ENCODE measurements at regions not wholly inside any gene's neighbourhood (a gene's known extent, or its start where the extent isn't known, plus 50 kb on each side); places are given as distances from the start of the nearest gene placed in this dataset.

DNA sequence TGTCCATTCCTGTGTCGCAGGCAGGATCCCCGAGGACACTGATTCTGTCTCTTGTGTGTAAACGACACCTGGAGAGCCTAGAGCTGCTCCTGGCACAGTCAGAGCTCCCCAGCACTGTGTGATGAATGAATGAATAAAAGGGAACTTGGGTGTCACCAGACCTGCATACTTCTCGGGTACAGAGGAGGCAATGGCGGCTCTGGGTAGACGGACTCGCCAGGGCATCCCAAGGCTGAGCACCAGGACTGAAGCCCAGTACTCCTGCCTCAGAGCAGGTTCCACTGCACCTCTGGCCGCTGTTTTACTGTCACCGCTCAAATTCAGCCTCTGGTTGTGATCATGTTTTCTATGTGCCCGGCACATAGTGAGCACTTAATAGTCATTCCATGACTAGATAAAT lies 255.8 kb downstream of the GLRX3 start:
- TF ChIP-seq POLR2A (IDR thresholded peaks at IDR 0.05) (no peak), EP300 (IDR thresholded peaks at IDR 0.05; ENCODE audit: low read depth) (no peak), POLR2AphosphoS5 (IDR thresholded peaks at IDR 0.05) (no peak)
- TF ChIP-seq, protein P1, sequence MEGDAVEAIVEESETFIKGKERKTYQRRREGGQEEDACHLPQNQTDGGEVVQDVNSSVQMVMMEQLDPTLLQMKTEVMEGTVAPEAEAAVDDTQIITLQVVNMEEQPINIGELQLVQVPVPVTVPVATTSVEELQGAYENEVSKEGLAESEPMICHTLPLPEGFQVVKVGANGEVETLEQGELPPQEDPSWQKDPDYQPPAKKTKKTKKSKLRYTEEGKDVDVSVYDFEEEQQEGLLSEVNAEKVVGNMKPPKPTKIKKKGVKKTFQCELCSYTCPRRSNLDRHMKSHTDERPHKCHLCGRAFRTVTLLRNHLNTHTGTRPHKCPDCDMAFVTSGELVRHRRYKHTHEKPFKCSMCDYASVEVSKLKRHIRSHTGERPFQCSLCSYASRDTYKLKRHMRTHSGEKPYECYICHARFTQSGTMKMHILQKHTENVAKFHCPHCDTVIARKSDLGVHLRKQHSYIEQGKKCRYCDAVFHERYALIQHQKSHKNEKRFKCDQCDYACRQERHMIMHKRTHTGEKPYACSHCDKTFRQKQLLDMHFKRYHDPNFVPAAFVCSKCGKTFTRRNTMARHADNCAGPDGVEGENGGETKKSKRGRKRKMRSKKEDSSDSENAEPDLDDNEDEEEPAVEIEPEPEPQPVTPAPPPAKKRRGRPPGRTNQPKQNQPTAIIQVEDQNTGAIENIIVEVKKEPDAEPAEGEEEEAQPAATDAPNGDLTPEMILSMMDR (IDR thresholded peaks at IDR 0.05) = no peak
- no peak for DNase-seq
- Histone ChIP-seq H3K36me3 (no peaks in the 10 kb centered on the region), H3K4me1 (no peaks in the 10 kb centered on the region), H3K27me3 (no peaks in the 10 kb centered on the region), H3K9me3 (peaks cover 12% of the 10 kb centered on the region in 2 donors), H3K27ac (no peak overlapping the region), H3K4me3 (no peak overlapping the region)
- intact Hi-C loops (cut with DNase I; ENCODE audit: low total_unique reads) = no loop called here
- WGBS, 2 donors (ENCODE audit: low coverage in 1 of 2) = 55 to 84% methylated on average over 2 to 10 of the region's 10 CpGs
- in situ Hi-C loops (cut with MboI; ENCODE audit: low pct_ligation_motif_present in 1 of 4, low pct_unique_long_range_greater_than_20kb in 1 of 4, low sequenced_read_pairs in 3 of 4) = no loop called here

DNA sequence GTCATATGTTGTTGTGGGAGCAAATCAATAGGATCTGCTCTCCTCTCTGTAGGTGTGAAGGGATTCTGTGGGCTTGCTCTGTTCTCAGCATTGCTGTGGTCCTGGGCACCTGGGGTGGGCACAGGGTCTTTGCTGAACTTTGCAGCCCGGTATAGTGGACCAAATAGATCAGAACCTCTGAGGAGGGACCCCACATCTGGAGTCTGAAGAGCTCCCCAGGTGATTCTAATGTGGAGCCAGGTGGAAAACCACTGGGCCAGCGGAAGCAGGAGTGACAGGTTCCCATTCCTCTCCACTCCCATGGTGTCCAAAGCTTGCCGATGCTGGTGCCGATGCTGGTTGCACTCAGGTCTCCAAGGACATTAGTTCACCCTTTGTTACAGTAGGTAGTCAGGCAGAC lies 257.2 kb downstream of the GLRX3 start:
- Histone ChIP-seq H3K9me3 (peaks cover 12% of the 10 kb centered on the region in 2 donors), H3K27me3 (no peaks in the 10 kb centered on the region), H3K4me1 (no peaks in the 10 kb centered on the region), H3K36me3 (no peaks in the 10 kb centered on the region), H3K27ac (no peak overlapping the region), H3K4me3 (no peak overlapping the region)
- 81% methylated on average over 4 of the region's 4 CpGs; no CpG with 5 or more reads in 1 of the 2 donors for WGBS, 2 donors (ENCODE audit: low coverage in 1 of 2)
- DNase-seq = no peak
- in situ Hi-C loops (cut with MboI; ENCODE audit: low pct_ligation_motif_present in 1 of 4, low pct_unique_long_range_greater_than_20kb in 1 of 4, low sequenced_read_pairs in 3 of 4) = no loop called here
- TF ChIP-seq, protein P1 (IDR thresholded peaks at IDR 0.05) = no peak
- TF ChIP-seq EP300 (IDR thresholded peaks at IDR 0.05; ENCODE audit: low read depth) (no peak), POLR2A (IDR thresholded peaks at IDR 0.05) (no peak), POLR2AphosphoS5 (IDR thresholded peaks at IDR 0.05) (no peak)
- intact Hi-C loops (cut with DNase I; ENCODE audit: low total_unique reads) = no loop called here

DNA sequence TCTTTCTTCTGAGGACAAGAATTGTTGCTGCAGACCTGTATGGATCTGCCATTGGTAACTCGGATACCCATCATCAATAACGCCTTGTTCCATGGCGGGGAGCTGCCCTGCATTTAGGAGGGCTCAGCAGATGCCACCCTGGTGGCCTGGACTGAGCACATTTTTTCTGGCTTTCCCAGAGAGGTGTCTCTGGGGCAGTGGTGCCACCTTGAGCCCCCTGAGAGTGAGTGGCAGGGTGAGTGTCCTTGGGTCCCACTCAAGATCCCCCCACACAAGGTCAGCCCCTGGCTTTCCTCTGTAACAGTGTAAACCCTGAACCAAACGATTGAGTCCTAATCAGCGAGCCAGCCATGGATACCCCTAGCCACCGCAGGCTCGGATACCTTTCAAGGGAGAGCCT lies 258.6 kb downstream of the GLRX3 start:
- TF ChIP-seq POLR2AphosphoS5 (IDR thresholded peaks at IDR 0.05) (no peak), POLR2A (IDR thresholded peaks at IDR 0.05) (no peak), EP300 (IDR thresholded peaks at IDR 0.05; ENCODE audit: low read depth) (no peak)
- TF ChIP-seq, protein P1 (IDR thresholded peaks at IDR 0.05) = no peak
- no peaks in the 10 kb centered on the region for H3K4me1 ChIP-seq
- intact Hi-C loops (cut with DNase I; ENCODE audit: low total_unique reads) (no loop called here), in situ Hi-C loops (cut with MboI; ENCODE audit: low pct_ligation_motif_present in 1 of 4, low pct_unique_long_range_greater_than_20kb in 1 of 4, low sequenced_read_pairs in 3 of 4) (no loop called here)
- no peaks in the 10 kb centered on the region for H3K36me3 ChIP-seq
- WGBS, 2 donors (ENCODE audit: low coverage in 1 of 2) = 69 to 92% methylated on average over 4 to 7 of the region's 7 CpGs
- H3K27ac ChIP-seq = no peak overlapping the region
- peaks cover 12% of the 10 kb centered on the region in 2 donors for H3K9me3 ChIP-seq
- no peaks in the 10 kb centered on the region for H3K27me3 ChIP-seq
- no peak overlapping the region for H3K4me3 ChIP-seq
- no peak for DNase-seq

DNA sequence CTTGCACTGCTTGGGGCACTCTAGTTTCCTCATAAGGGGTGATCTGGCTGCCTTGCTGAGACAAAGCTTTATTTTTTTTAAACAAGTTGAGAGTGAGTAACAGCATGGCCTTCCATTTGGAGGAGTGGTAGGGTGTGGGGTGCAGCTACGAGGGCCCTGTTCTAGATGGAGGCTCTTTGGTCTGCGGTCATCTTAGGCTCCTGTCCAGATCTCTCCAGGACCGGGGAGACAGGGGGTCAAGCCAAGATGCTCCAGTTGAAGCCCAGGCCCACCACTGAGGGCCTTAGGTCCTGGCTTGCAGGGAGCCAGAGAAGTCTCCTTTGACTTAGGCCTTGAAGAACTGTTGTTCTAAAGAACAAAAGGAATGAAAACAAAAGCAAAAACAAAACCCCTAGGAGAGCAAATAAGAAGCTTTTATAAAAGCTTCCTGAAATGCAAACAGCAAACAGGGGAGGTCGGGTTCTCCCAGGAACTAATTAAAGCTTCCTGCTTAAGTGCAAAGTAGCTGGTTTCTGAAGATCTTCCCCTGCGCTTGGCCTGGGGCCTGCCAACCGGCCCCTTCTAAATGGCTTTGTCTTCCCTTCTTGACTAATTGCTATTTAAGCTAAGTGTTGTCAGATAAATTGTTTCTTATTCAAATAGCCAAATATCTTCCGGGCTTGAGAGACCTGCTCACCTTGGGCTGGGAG lies 259.2 kb downstream of the GLRX3 start:
- TF ChIP-seq, protein P1 (IDR thresholded peaks at IDR 0.05) = no peak
- DNase-seq = no peak
- Histone ChIP-seq H3K36me3 (no peaks in the 10 kb centered on the region), H3K27ac (no peak overlapping the region), H3K27me3 (no peaks in the 10 kb centered on the region), H3K4me3 (no peak overlapping the region), H3K4me1 (no peaks in the 10 kb centered on the region), H3K9me3 (peaks cover 12% of the 10 kb centered on the region in 2 donors)
- in situ Hi-C loops (cut with MboI; ENCODE audit: low pct_ligation_motif_present in 1 of 4, low pct_unique_long_range_greater_than_20kb in 1 of 4, low sequenced_read_pairs in 3 of 4) (no loop called here), intact Hi-C loops (cut with DNase I; ENCODE audit: low total_unique reads) (no loop called here)
- WGBS, 2 donors (ENCODE audit: low coverage in 1 of 2) = 70 to 71% methylated on average over 6 to 7 of the region's 7 CpGs
